Occipital lobe (tissue), 1 donor: ENCODE measurements at regions not wholly inside any gene's neighbourhood (a gene's known extent, or its start where the extent isn't known, plus 50 kb on each side); places are given as distances from the start of the nearest gene placed in this dataset.

ENCODE experiments used
- DNase-seq: peaks from one replicate; lab custom pipeline; 2025; lab: John Stamatoyannopoulos, UW

- no peak for DNase-seq
These were observed 1561.0 kb upstream of the MIR17HG start for GRCh38 chr13:89786531-89786930.

- no peak for DNase-seq
These were observed 1556.8 kb upstream of the MIR17HG start for GRCh38 chr13:89790696-89791095.

- DNase-seq, result no peak
These were observed 1555.4 kb upstream of the MIR17HG start for GRCh38 chr13:89791971-89792630.

- DNase-seq, result no peak
These were observed 1551.3 kb upstream of the MIR17HG start for GRCh38 chr13:89796196-89796595.

GRCh38 chr13:89803839-89804238 is 1543.6 kb upstream of the MIR17HG start:
- DNase-seq, result no peak

GRCh38 chr13:89806594-89806993 is 1540.9 kb upstream of the MIR17HG start:
- DNase-seq, result no peak

GRCh38 chr13:89812856-89813255 is 1534.6 kb upstream of the MIR17HG start:
- no peak for DNase-seq

- DNase-seq, result no peak
These were observed 1531.1 kb upstream of the MIR17HG start for GRCh38 chr13:89816404-89816803.

GRCh38 chr13:89822467-89822866 is 1525.0 kb upstream of the MIR17HG start:
- DNase-seq, result no peak

GRCh38 chr13:89827552-89827951 is 1519.9 kb upstream of the MIR17HG start:
- no peak for DNase-seq

GRCh38 chr13:89828506-89828905 is 1519.0 kb upstream of the MIR17HG start:
- DNase-seq, result no peak

GRCh38 chr13:89831157-89831556 is 1516.3 kb upstream of the MIR17HG start:
- DNase-seq, result no peak

- DNase-seq, result no peak
These were observed 1514.7 kb upstream of the MIR17HG start for GRCh38 chr13:89832827-89833226.

GRCh38 chr13:89843621-89844020 is 1503.9 kb upstream of the MIR17HG start:
- DNase-seq, result no peak

- no peak for DNase-seq
These were observed 1501.6 kb upstream of the MIR17HG start for GRCh38 chr13:89845874-89846273.

- no peak for DNase-seq
These were observed 1500.4 kb upstream of the MIR17HG start for GRCh38 chr13:89846926-89847585.

- no peak for DNase-seq
These were observed 1494.9 kb upstream of the MIR17HG start for GRCh38 chr13:89852570-89852969.

GRCh38 chr13:89856512-89856911 is 1491.0 kb upstream of the MIR17HG start:
- no peak for DNase-seq

GRCh38 chr13:89857502-89857901 is 1490.0 kb upstream of the MIR17HG start:
- DNase-seq, result no peak

GRCh38 chr13:89862011-89862690 is 1485.3 kb upstream of the MIR17HG start:
- no peak for DNase-seq

GRCh38 chr13:89862691-89863036 is 1484.8 kb upstream of the MIR17HG start:
- DNase-seq, result no peak

- no peak for DNase-seq
These were observed 1482.1 kb upstream of the MIR17HG start for GRCh38 chr13:89865164-89866064.
